GM13977 (cell line): ENCODE measurements at regions not wholly inside any gene's neighbourhood (a gene's known extent, or its start where the extent isn't known, plus 50 kb on each side); places are given as distances from the start of the nearest gene placed in this dataset.

ENCODE experiments used
- DNase-seq: peaks from one replicate; pipeline ENCODE4 v3.0.0; 2012; ENCODE audit warnings: low spot score
- CTCF ChIP-seq: IDR thresholded peaks from 2 replicates; pipeline ENCODE4 v1.5.1; 2012; ENCODE audit warnings: mild to moderate bottlenecking, control low read depth; ENCODE audit not compliant: insufficient read depth; ENCODE audit errors: extremely low read depth, missing control alignments
- in situ Hi-C: fragments of 300-500 bp; cut with MboI; formaldehyde crosslinking; loops from one replicate; pipeline ENCODE4 v1.12.0; 2022; ENCODE audit warnings: low sequenced_read_pairs, low pct_unique_long_range_greater_than_20kb, mixed read lengths, inconsistent platforms; ENCODE audit not compliant: unreplicated experiment

GRCh38 chr16:76791151-76791550 is 399.8 kb upstream of the MON1B start:
- no peak for TF ChIP-seq CTCF
- in situ Hi-C loops = no loop called here
- no peak for DNase-seq

GRCh38 chr16:76796416-76796815 is 394.6 kb upstream of the MON1B start:
- in situ Hi-C loops = no loop called here
- TF ChIP-seq CTCF = no peak

GRCh38 chr16:76796978-76797377 is 394.0 kb upstream of the MON1B start:
- in situ Hi-C loops = no loop called here
- DNase-seq = no peak
- no peak for TF ChIP-seq CTCF

More at GRCh38 chr16:76796416-76796815, 394.6 kb upstream of the MON1B start:
- no peak for DNase-seq

- in situ Hi-C loops = no loop called here
- DNase-seq = no peak
- TF ChIP-seq CTCF = no peak
Observed at GRCh38 chr16:76797457-76797856, 393.5 kb upstream of the MON1B start.

- in situ Hi-C loops = no loop called here
- no peak for DNase-seq
- no peak for TF ChIP-seq CTCF
Observed at GRCh38 chr16:76800196-76800595, 390.8 kb upstream of the MON1B start.

GRCh38 chr16:76801357-76801756 is 389.6 kb upstream of the MON1B start:
- no peak for DNase-seq
- TF ChIP-seq CTCF = no peak
- in situ Hi-C loops = no loop called here

- TF ChIP-seq CTCF = no peak
- DNase-seq = no peak
- in situ Hi-C loops = no loop called here
Observed at GRCh38 chr16:76816475-76816874, 374.5 kb upstream of the MON1B start.
